GM13977 (cell line): ENCODE measurements at regions not wholly inside any gene's neighbourhood (a gene's known extent, or its start where the extent isn't known, plus 50 kb on each side); places are given as distances from the start of the nearest gene placed in this dataset.

Experiments
- DNase-seq: peaks from one replicate; pipeline ENCODE4 v3.0.0; 2012; ENCODE audit warnings: low spot score
- CTCF ChIP-seq: IDR thresholded peaks from 2 replicates; pipeline ENCODE4 v1.5.1; 2012; ENCODE audit warnings: mild to moderate bottlenecking, control low read depth; ENCODE audit not compliant: insufficient read depth; ENCODE audit errors: extremely low read depth, missing control alignments
- in situ Hi-C: fragments of 300-500 bp; cut with MboI; formaldehyde crosslinking; loops from one replicate; pipeline ENCODE4 v1.12.0; 2022; ENCODE audit warnings: low sequenced_read_pairs, low pct_unique_long_range_greater_than_20kb, mixed read lengths, inconsistent platforms; ENCODE audit not compliant: unreplicated experiment

- in situ Hi-C loops: no loop called here
These were observed 145.1 kb downstream of the MRM1 start for GRCh38 chr17:36746381-36747053.

GRCh38 chr17:36747861-36748260, 146.5 kb downstream of the MRM1 start:
- in situ Hi-C loops: no loop called here
- DNase-seq: no peak
- no peak for TF ChIP-seq CTCF

More at GRCh38 chr17:36746381-36747053, 145.1 kb downstream of the MRM1 start:
- no peak for DNase-seq
- no peak for TF ChIP-seq CTCF

- in situ Hi-C loops: no loop called here
- DNase-seq: no peak
- no peak for TF ChIP-seq CTCF
These were observed 146.9 kb downstream of the MRM1 start for GRCh38 chr17:36748272-36748671.

GRCh38 chr17:36749493-36749892, 148.1 kb downstream of the MRM1 start:
- no peak for DNase-seq
- no peak for TF ChIP-seq CTCF
- in situ Hi-C loops: no loop called here

- DNase-seq: no peak
- no peak for TF ChIP-seq CTCF
- in situ Hi-C loops: no loop called here
These were observed 149.0 kb downstream of the MRM1 start for GRCh38 chr17:36750316-36750885.

- no peak for TF ChIP-seq CTCF
- in situ Hi-C loops: no loop called here
- DNase-seq: no peak
These were observed 150.9 kb downstream of the MRM1 start for GRCh38 chr17:36752096-36752888.
